GM10248 (cell line): ENCODE measurements at regions not wholly inside any gene's neighbourhood (a gene's known extent, or its start where the extent isn't known, plus 50 kb on each side); places are given as distances from the start of the nearest gene placed in this dataset.

Experiments
- CTCF ChIA-PET: fragments of 300-600 bp; sonication (Branson Sonifier 250); formaldehyde crosslinking; extraction: SDS; loops from one replicate; lab custom pipeline; 2021; ENCODE audit warnings: antibody characterized with exemption; lab: Yijun Ruan, JAX
- POLR2A ChIA-PET: fragments of 350-650 bp; sonication (Branson Sonifier 250); formaldehyde crosslinking; extraction: SDS; loops from one replicate; lab custom pipeline; 2020; ENCODE audit warnings: antibody characterized with exemption; lab: Yijun Ruan, JAX
- DNase-seq: peaks from one replicate; pipeline ENCODE4 v3.0.0; 2012; ENCODE audit errors: extremely low spot score
- TF ChIP-seq, protein P1 (sequence below): IDR thresholded peaks from 2 replicates; pipeline ENCODE4 v1.5.1; 2012; ENCODE audit warnings: mild to moderate bottlenecking, low read depth; ENCODE audit errors: extremely low read depth, missing control alignments, control extremely low read depth

DNA sequence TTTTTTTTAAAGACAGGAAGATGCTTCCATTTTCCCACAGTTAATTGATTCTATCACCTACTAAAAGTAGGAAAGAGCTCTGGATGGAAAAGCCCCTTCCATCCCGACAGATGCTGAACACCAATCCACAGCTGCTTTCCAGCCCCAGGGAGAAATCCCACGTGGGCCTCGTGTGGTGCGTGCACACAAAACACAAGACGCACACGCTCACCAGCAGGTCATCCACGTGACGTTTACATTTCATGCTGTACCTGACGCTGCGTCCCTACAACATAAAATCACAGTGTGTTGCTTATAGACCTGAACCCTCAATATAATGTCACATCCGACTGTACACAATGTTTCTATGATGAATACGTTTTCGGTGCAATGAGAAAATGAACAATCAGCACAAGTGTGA, 50.2 kb upstream of the DACT2 start:
- ChIA-PET CTCF (interaction anchor here (1.2 kb wide), 1 partner anchor 13 kb away, joined by 3 read pairs; no protein-coding TSS in a partner anchor), POLR2A (no interaction called here)
- DNase-seq: no peak
- TF ChIP-seq, protein P1, sequence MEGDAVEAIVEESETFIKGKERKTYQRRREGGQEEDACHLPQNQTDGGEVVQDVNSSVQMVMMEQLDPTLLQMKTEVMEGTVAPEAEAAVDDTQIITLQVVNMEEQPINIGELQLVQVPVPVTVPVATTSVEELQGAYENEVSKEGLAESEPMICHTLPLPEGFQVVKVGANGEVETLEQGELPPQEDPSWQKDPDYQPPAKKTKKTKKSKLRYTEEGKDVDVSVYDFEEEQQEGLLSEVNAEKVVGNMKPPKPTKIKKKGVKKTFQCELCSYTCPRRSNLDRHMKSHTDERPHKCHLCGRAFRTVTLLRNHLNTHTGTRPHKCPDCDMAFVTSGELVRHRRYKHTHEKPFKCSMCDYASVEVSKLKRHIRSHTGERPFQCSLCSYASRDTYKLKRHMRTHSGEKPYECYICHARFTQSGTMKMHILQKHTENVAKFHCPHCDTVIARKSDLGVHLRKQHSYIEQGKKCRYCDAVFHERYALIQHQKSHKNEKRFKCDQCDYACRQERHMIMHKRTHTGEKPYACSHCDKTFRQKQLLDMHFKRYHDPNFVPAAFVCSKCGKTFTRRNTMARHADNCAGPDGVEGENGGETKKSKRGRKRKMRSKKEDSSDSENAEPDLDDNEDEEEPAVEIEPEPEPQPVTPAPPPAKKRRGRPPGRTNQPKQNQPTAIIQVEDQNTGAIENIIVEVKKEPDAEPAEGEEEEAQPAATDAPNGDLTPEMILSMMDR: no peak

- ChIA-PET POLR2A (no interaction called here), CTCF (interaction anchor here (1.2 kb wide), 1 partner anchor 12 kb away, joined by 3 read pairs; no protein-coding TSS in a partner anchor)
- TF ChIP-seq, protein P1: peak; percentile 53
- peak; percentile 48 for DNase-seq
Observed at GRCh38 chr6:168370310-168370991, 50.9 kb upstream of the DACT2 start.

GRCh38 chr6:168371185-168371584, 51.6 kb upstream of the DACT2 start:
- ChIA-PET POLR2A (no interaction called here), CTCF (no interaction called here)
- TF ChIP-seq, protein P1: no peak
- no peak for DNase-seq

GRCh38 chr6:168371618-168371980, 52.0 kb upstream of the DACT2 start:
- TF ChIP-seq, protein P1: no peak
- POLR2A ChIA-PET: no interaction called here
- no peak for DNase-seq
- CTCF ChIA-PET: no interaction called here

- TF ChIP-seq, protein P1: no peak
- ChIA-PET CTCF (interaction anchor here (1.3 kb wide), 1 partner anchor 13 kb away, joined by 3 read pairs; no protein-coding TSS in a partner anchor), POLR2A (no interaction called here)
- no peak for DNase-seq
Observed at GRCh38 chr6:168371981-168372711, 52.6 kb upstream of the DACT2 start.

- TF ChIP-seq, protein P1: no peak
- POLR2A ChIA-PET: no interaction called here
- no peak for DNase-seq
- CTCF ChIA-PET: interaction anchor here (1.3 kb wide), 1 partner anchor 14 kb away, joined by 3 read pairs; no protein-coding TSS in a partner anchor
Observed at GRCh38 chr6:168372889-168373288, 53.3 kb upstream of the DACT2 start.
